Glutamatergic neuron (in vitro differentiated cells): ENCODE measurements at regions not wholly inside any gene's neighbourhood (a gene's known extent, or its start where the extent isn't known, plus 50 kb on each side); places are given as distances from the start of the nearest gene placed in this dataset.

ENCODE experiments used
- DNase-seq: peaks from one replicate; pipeline ENCODE4 v3.0.0; 2022
- H3K27ac Mint-ChIP-seq: one replicate; pipeline ENCODE4 v1.8.0; 2020; ENCODE audit warnings: mild to moderate bottlenecking, mixed read lengths, inconsistent platforms; ENCODE audit not compliant: unreplicated experiment
- H3K27me3 Mint-ChIP-seq: one replicate; pipeline ENCODE4 v1.8.0; 2020; ENCODE audit warnings: mild to moderate bottlenecking, moderate library complexity, mixed read lengths, inconsistent platforms; ENCODE audit not compliant: unreplicated experiment
- H3K36me3 Mint-ChIP-seq: one replicate; pipeline ENCODE4 v1.8.0; 2020; ENCODE audit warnings: mild to moderate bottlenecking, mixed read lengths, inconsistent platforms; ENCODE audit not compliant: unreplicated experiment
- H3K4me1 Mint-ChIP-seq: one replicate; pipeline ENCODE4 v1.8.0; 2020; ENCODE audit warnings: mild to moderate bottlenecking, low read depth, mixed read lengths, inconsistent platforms; ENCODE audit not compliant: unreplicated experiment
- H3K4me3 Mint-ChIP-seq: one replicate; pipeline ENCODE4 v1.8.0; 2020; ENCODE audit warnings: mild to moderate bottlenecking, mixed read lengths, inconsistent platforms; ENCODE audit not compliant: unreplicated experiment
- H3K9me3 Mint-ChIP-seq: one replicate; pipeline ENCODE4 v1.8.0; 2020; ENCODE audit warnings: mild to moderate bottlenecking, moderate library complexity, mixed read lengths, inconsistent platforms; ENCODE audit not compliant: unreplicated experiment
- CTCF ChIP-seq: fragments of 200-600 bp; sonication (generic); IDR thresholded peaks from one replicate; pipeline ENCODE4 v1.5.0; 2021; ENCODE audit not compliant: partially characterized antibody, unreplicated experiment

- DNase-seq, result no peak
- Mint-ChIP-seq H3K36me3 (no peaks in the 10 kb centered on the region), H3K4me3 (no peak overlapping the region), H3K4me1 (no peaks in the 10 kb centered on the region), H3K27me3 (peaks cover 2% of the 10 kb centered on the region), H3K27ac (no peak overlapping the region), H3K9me3 (no peaks in the 10 kb centered on the region)
- TF ChIP-seq CTCF, result no peak
Measured at GRCh38 chr3:182375916-182376315, 417.4 kb upstream of the ATP11B start.

GRCh38 chr3:182382112-182382857 lies 411.0 kb upstream of the ATP11B start:
- H3K27me3 Mint-ChIP-seq, result peaks cover 2% of the 10 kb centered on the region

GRCh38 chr3:182384221-182384620 lies 409.1 kb upstream of the ATP11B start:
- DNase-seq, result no peak
- Mint-ChIP-seq H3K4me1 (no peaks in the 10 kb centered on the region), H3K36me3 (no peaks in the 10 kb centered on the region), H3K9me3 (no peaks in the 10 kb centered on the region), H3K27ac (no peak overlapping the region), H3K27me3 (peaks cover under 1% of the 10 kb centered on the region), H3K4me3 (no peak overlapping the region)
- no peak for TF ChIP-seq CTCF

More at GRCh38 chr3:182382112-182382857, 411.0 kb upstream of the ATP11B start:
- Mint-ChIP-seq H3K27ac (no peak overlapping the region), H3K36me3 (no peaks in the 10 kb centered on the region), H3K4me3 (no peak overlapping the region), H3K9me3 (no peaks in the 10 kb centered on the region), H3K4me1 (no peaks in the 10 kb centered on the region)
- no peak for TF ChIP-seq CTCF
- DNase-seq, result no peak

- no peak for DNase-seq
- no peak overlapping the region for H3K27ac Mint-ChIP-seq
- H3K27me3 Mint-ChIP-seq, result no peaks in the 10 kb centered on the region
- no peaks in the 10 kb centered on the region for H3K4me1 Mint-ChIP-seq
- no peak overlapping the region for H3K4me3 Mint-ChIP-seq
- H3K36me3 Mint-ChIP-seq, result no peaks in the 10 kb centered on the region
- no peaks in the 10 kb centered on the region for H3K9me3 Mint-ChIP-seq
- no peak for TF ChIP-seq CTCF
Measured at GRCh38 chr3:182385356-182385755, 407.9 kb upstream of the ATP11B start.

- no peaks in the 10 kb centered on the region for H3K36me3 Mint-ChIP-seq
- no peaks in the 10 kb centered on the region for H3K4me1 Mint-ChIP-seq
- H3K9me3 Mint-ChIP-seq, result no peaks in the 10 kb centered on the region
- no peak for DNase-seq
- no peak for TF ChIP-seq CTCF
- H3K27ac Mint-ChIP-seq, result no peak overlapping the region
- no peaks in the 10 kb centered on the region for H3K27me3 Mint-ChIP-seq
- no peak overlapping the region for H3K4me3 Mint-ChIP-seq
Measured at GRCh38 chr3:182388506-182388905, 404.8 kb upstream of the ATP11B start.
